Mucosa of descending colon (tissue), 3 donors: ENCODE measurements at regions not wholly inside any gene's neighbourhood (a gene's known extent, or its start where the extent isn't known, plus 50 kb on each side); places are given as distances from the start of the nearest gene placed in this dataset.

Experiments used
- ATAC-seq: fragments of 200-7000 bp; cut with Tn5 transposase; one replicate; pipeline ENCODE4 v1.9.1; 2020; ENCODE audit warnings: mild to moderate bottlenecking, moderate library complexity
- DNase-seq, 3 donors: peaks; one replicate each; pipeline ENCODE4 v3.0.0-alpha.2; 2020
- H3K36me3 ChIP-seq: fragments of 200-600 bp; one replicate; pipeline ENCODE4 v1.8.0; 2021; ENCODE audit warnings: low read depth, mild to moderate bottlenecking
- H3K4me1 ChIP-seq: fragments of 200-600 bp; one replicate; pipeline ENCODE4 v1.8.0; 2021; ENCODE audit warnings: low read depth, mild to moderate bottlenecking
- H3K4me3 ChIP-seq: fragments of 200-600 bp; one replicate; pipeline ENCODE4 v1.8.0; 2021; ENCODE audit warnings: mild to moderate bottlenecking
- H3K9me3 ChIP-seq: fragments of 200-600 bp; one replicate; pipeline ENCODE4 v1.8.0; 2021; ENCODE audit warnings: mild to moderate bottlenecking
- CTCF ChIP-seq: fragments of 200-600 bp; IDR thresholded peaks from one replicate; pipeline ENCODE4 v1.8.0; 2022; ENCODE audit warnings: antibody characterized with exemption, mild to moderate bottlenecking
- intact Hi-C, 2 donors: fragments of 100-400 bp; cut with DNase I in 1 of 2; cut with micrococcal nuclease in 1 of 2; formaldehyde crosslinking; loops; one replicate each; pipeline versions ENCODE4 v1.11.0 to v1.11.1; 2022; cut with DNase I, micrococcal nuclease
- donor health status: DM: no; HTN: no; CAD: no; lungs with moderate emphysema.
- donor health status: DM: no; HTN: no; CAD: no.
- donor health status: DM: no; HTN: yes; CAD: no.

- Histone ChIP-seq H3K36me3 (no peaks in the 10 kb centered on the region), H3K4me3 (no peak overlapping the region), H3K9me3 (no peaks in the 10 kb centered on the region), H3K4me1 (no peaks in the 10 kb centered on the region)
- no peak for TF ChIP-seq CTCF
- DNase-seq (peak in 1 of 3 donors; percentile 29), ATAC-seq (no peak)
- intact Hi-C loops = no loop called here
Observed at GRCh38 chr12:132391326-132392041, 62.1 kb upstream of the GALNT9 start.

DNA sequence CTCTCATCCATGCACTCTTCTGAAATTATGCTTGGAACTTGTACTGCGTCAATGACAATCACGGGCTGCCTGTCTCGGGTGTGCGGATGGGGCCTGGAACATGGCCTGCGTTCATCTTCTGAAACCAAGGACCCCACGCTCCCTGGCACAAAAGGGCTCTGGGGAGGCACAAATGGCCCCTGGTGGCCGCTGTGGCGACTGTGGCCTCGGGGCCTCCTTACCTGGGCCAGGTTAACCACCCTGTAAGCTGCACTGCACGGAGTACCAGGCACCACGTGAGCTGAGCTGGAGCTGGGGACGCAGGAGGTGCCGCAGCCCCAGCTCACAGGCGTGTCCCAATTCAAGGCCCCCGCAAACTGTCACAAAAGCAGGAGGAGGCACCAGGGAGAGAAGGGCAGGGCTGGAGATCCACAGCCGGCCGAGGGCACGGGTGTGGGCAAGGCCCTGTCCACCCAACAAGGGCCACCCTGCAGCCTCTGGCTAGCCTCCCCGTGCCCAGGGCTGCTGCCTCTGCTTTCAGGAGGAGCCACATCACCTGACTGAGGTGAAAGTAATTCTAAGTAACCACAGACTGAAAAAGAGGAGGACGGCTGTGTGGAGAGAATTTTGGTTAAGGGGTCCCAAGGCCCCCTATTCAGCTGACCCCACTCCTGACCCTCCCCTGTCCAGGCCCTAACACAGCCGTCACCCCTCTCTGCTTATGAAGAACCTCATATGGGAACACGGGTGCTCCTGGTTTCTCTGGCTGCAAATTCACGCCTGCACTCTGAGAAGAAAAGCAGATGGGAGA is 61.1 kb upstream of the GALNT9 start:
- intact Hi-C loops = no loop called here
- H3K36me3 ChIP-seq = no peaks in the 10 kb centered on the region
- H3K4me3 ChIP-seq = no peak overlapping the region
- H3K4me1 ChIP-seq = no peaks in the 10 kb centered on the region
- no peaks in the 10 kb centered on the region for H3K9me3 ChIP-seq
- ATAC-seq (no peak), DNase-seq (peak in 1 of 3 donors; percentile 17)
- no peak for TF ChIP-seq CTCF

- DNase-seq (peak in 1 of 3 donors; percentile 25), ATAC-seq (no peak)
- no peak for TF ChIP-seq CTCF
Observed at GRCh38 chr12:132389526-132390286, 60.3 kb upstream of the GALNT9 start.

DNA sequence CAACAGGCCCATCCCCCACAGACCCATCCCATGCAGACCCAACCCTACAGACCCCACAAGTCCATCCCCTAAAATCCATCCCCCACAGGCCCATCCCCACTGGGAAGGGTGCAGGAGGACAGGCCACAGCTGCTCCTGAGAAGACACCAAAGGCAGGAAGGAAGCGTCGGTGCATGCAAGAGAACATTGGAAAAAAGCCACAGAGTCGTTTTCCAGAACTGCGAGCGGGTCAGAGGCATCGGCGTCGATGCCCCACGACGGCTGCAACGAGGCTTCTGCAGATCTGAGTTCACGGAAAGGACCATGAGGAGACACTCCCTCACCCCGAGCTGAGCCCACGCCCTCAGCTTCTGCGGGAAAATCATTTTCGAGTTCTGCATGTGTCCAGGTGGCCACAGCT is 59.6 kb upstream of the GALNT9 start:
- no peak for TF ChIP-seq CTCF
- no peaks in the 10 kb centered on the region for H3K36me3 ChIP-seq
- H3K9me3 ChIP-seq = no peaks in the 10 kb centered on the region
- H3K4me1 ChIP-seq = no peaks in the 10 kb centered on the region
- intact Hi-C loops = no loop called here
- DNase-seq (no peak), ATAC-seq (no peak)
- no peak overlapping the region for H3K4me3 ChIP-seq

More at GRCh38 chr12:132389526-132390286, 60.3 kb upstream of the GALNT9 start:
- no peaks in the 10 kb centered on the region for H3K36me3 ChIP-seq
- H3K4me3 ChIP-seq = no peak overlapping the region
- no peaks in the 10 kb centered on the region for H3K9me3 ChIP-seq
- no peaks in the 10 kb centered on the region for H3K4me1 ChIP-seq
- intact Hi-C loops = no loop called here

- Histone ChIP-seq H3K9me3 (no peaks in the 10 kb centered on the region), H3K4me3 (no peak overlapping the region), H3K4me1 (no peaks in the 10 kb centered on the region), H3K36me3 (no peaks in the 10 kb centered on the region)
- DNase-seq (no peak), ATAC-seq (no peak)
- TF ChIP-seq CTCF = no peak
- intact Hi-C loops = no loop called here
Observed at GRCh38 chr12:132388379-132389015, 59.1 kb upstream of the GALNT9 start.
